Astrocyte of the cerebellum (primary cell): ENCODE measurements at regions not wholly inside any gene's neighbourhood (a gene's known extent, or its start where the extent isn't known, plus 50 kb on each side); places are given as distances from the start of the nearest gene placed in this dataset.

Experiments used
- DNase-seq: peaks from one replicate; pipeline ENCODE4 v3.0.0-alpha.2; 2011; ENCODE audit warnings: low read depth
- H3K4me3 ChIP-seq: 2 replicates; pipeline ENCODE4 v1.5.1; 2011; ENCODE audit warnings: mild to moderate bottlenecking, low read depth, low read length, moderate library complexity
- in situ Hi-C: cut with HindIII; loops from 2 replicates; pipeline ENCODE4 v1.10.0; 2017; ENCODE audit warnings: low sequenced_read_pairs
- TF ChIP-seq, protein P1 (sequence below): IDR thresholded peaks from 2 replicates; pipeline ENCODE4 v1.5.1; 2012; ENCODE audit warnings: low read length, low read depth, moderate library complexity, mild to moderate bottlenecking; ENCODE audit errors: missing control alignments

DNA sequence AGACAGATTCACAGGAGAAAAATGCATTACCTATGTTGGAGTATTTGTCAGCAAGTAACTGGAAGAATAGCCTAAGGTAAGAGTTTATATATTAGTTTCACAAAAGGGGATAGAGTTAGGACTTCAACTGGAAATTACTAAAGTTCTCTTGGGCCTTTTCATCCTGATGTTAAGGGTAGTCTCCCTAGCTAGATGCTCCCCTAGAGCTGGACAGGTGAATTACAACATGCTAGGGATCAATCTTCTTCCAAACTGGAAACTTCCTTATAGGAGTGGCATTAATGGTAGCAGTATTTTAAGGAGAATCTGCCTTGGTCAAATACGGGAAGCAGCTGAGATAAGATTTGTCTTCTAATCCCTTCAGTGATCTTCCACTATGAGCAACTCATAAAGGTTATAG lies 632.8 kb upstream of the RAG2 start:
- no peak for DNase-seq
- in situ Hi-C loops = no loop called here
- H3K4me3 ChIP-seq = no peak overlapping the region
- TF ChIP-seq, protein P1, sequence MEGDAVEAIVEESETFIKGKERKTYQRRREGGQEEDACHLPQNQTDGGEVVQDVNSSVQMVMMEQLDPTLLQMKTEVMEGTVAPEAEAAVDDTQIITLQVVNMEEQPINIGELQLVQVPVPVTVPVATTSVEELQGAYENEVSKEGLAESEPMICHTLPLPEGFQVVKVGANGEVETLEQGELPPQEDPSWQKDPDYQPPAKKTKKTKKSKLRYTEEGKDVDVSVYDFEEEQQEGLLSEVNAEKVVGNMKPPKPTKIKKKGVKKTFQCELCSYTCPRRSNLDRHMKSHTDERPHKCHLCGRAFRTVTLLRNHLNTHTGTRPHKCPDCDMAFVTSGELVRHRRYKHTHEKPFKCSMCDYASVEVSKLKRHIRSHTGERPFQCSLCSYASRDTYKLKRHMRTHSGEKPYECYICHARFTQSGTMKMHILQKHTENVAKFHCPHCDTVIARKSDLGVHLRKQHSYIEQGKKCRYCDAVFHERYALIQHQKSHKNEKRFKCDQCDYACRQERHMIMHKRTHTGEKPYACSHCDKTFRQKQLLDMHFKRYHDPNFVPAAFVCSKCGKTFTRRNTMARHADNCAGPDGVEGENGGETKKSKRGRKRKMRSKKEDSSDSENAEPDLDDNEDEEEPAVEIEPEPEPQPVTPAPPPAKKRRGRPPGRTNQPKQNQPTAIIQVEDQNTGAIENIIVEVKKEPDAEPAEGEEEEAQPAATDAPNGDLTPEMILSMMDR = peak; percentile 12

DNA sequence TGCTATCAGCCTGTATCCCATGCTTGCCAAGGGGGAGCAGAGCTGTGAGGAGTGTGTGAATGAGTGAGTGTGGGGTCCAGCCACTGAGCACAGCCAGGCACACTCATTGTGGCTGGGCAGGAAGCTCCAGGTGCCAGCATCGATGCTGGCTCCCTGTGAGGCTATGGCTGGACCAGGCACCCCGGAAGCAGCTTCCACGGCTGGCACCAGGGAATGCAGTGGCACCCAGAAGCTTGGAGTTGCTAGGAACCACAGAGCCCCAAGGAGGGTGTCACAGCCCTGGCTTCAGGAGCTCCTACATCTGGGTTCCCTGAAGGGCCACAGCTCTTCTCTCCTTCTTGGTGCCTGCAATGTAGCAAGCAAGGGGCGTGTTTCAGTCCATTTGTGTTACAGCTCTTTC lies 625.9 kb upstream of the RAG2 start:
- TF ChIP-seq, protein P1 = no peak
- no peak for DNase-seq
- no peak overlapping the region for H3K4me3 ChIP-seq
- in situ Hi-C loops = no loop called here

DNA sequence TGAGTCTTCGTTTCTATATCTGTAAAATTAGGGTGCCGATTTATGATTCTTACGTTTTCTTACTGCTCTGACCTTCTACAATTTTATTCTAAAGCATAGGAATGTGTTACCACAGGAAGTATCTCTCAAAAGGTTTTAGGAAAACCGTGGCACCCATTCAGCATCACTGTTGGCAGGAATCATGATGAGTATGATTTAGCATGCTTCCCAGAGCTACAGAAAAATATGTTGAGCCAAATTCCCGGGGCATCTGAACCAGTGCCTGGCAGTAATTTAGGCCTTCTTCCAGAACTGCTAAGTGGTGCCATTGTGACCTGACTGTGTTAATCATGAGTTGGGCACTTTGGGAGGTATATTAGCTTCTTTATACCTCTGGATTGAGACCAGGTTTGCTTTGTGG lies 605.0 kb upstream of the RAG2 start:
- DNase-seq = no peak
- TF ChIP-seq, protein P1 = no peak
- no peak overlapping the region for H3K4me3 ChIP-seq
- in situ Hi-C loops = no loop called here

GRCh38 chr11:37199082-37199481 lies 601.0 kb upstream of the RAG2 start:
- TF ChIP-seq, protein P1 = no peak
- no peak overlapping the region for H3K4me3 ChIP-seq
- DNase-seq = no peak
- in situ Hi-C loops = no loop called here

DNA sequence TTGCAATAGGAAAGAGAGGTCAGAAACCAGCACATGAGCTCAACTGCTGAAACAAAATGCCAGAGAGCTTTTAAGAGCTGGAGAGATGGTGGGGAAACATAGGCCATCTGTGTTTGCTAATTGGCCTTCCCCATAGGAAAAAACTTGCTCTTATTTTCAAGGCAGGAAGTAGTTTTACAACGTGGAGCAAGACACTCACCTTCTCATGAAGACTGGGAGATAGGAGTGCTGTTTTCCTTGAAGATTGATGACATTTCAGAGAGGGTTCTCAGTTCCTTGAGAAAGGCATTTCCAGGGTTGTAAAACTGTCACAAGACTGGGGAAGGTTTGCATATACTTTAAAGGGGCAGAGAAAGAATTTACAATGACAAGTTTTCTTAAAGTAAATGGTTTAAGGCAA lies 586.3 kb upstream of the RAG2 start:
- no peak for DNase-seq
- no peak overlapping the region for H3K4me3 ChIP-seq
- TF ChIP-seq, protein P1 = no peak
- in situ Hi-C loops = no loop called here

- no peak overlapping the region for H3K4me3 ChIP-seq
- TF ChIP-seq, protein P1 = no peak
- in situ Hi-C loops = no loop called here
- no peak for DNase-seq
Measured at GRCh38 chr11:37182031-37182430, 584.0 kb upstream of the RAG2 start.

DNA sequence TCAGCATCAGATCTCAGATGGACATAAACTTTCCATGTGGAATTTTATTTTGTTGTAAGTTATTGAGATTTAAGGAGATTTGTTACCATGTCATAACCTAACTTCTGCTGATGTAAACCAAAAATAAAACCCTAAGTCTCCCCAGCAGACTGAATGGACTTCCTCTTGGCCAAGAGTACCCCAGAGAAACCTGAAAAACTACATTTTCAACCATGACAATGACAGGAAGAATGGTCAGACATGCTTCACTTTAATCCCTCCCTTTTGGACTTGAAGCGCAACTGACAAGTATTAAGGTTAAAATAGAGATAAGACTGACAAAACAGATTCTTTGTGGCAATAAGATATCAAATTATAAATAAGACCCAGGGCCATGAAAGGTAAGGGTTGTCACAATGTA lies 579.7 kb upstream of the RAG2 start:
- in situ Hi-C loops = no loop called here
- H3K4me3 ChIP-seq = no peak overlapping the region
- TF ChIP-seq, protein P1 = no peak
- no peak for DNase-seq
